HCT116 (cell line): ENCODE measurements at regions not wholly inside any gene's neighbourhood (a gene's known extent, or its start where the extent isn't known, plus 50 kb on each side); places are given as distances from the start of the nearest gene placed in this dataset.

ENCODE experiments used
- ATAC-seq: fragments of 200-7000 bp; cut with Tn5 transposase; 2 replicates; pipeline ENCODE4 v1.9.1; 2020; ENCODE audit warnings: mild to moderate bottlenecking, moderate library complexity
- BruUV-seq: library from RNA; stranded (reverse); fragments of 400-500 nt; replicated peaks from 2 replicates; lab custom pipeline; 2021; lab: Mats Ljungman, UMichigan
- CTCF ChIA-PET: fragments of 300-600 bp; sonication (Branson Sonifier 250); formaldehyde crosslinking; loops from one replicate; lab custom pipeline; 2021; ENCODE audit warnings: antibody characterized with exemption; lab: Charles Lee
- POLR2A ChIA-PET: fragments of 300-600, 350-600 bp; sonication (Branson Sonifier 250); formaldehyde crosslinking; loops from one replicate; lab custom pipeline; 2021; ENCODE audit warnings: antibody characterized with exemption; lab: Charles Lee
- RAD21 ChIA-PET, 2 experiments: fragments of 300-600 bp; sonication (Branson Sonifier 250); formaldehyde crosslinking; loops; one replicate each; lab custom pipeline; 2023; ENCODE audit warnings: low total read pairs in 2 of 2; ENCODE audit not compliant: uncharacterized antibody in 2 of 2, unreplicated experiment in 2 of 2, low non-redundant PET in 1 of 2; lab: Charles Lee
- DNase-seq: peaks from one replicate; pipeline ENCODE4 v3.0.0-alpha.2; 2010; ENCODE audit warnings: low read depth, low spot score
- H2AFZ ChIP-seq: fragments of 200-600 bp; shearing (Covaris generic), sonication (generic); 2 replicates; pipeline ENCODE4 v1.6.1; 2017; ENCODE audit warnings: low read depth, mixed run types, mixed read lengths, antibody characterized with exemption, low read length; ENCODE audit not compliant: poor library complexity, severe bottlenecking
- H3K27ac ChIP-seq: 2 replicates; pipeline ENCODE4 v1.5.1; 2012; ENCODE audit warnings: low read depth, low read length
- H3K27me3 ChIP-seq: fragments of 200-600 bp; sonication (generic); 2 replicates; pipeline ENCODE4 v1.6.1; 2016; ENCODE audit warnings: mixed run types, low read length, mixed read lengths; ENCODE audit not compliant: insufficient read depth
- H3K36me3 ChIP-seq, 2 experiments: fragments of 200-500 bp in 1 of 2; fragments of 200-600 bp in 1 of 2; sonication (Bioruptor generic) in 1 of 2; sonication (generic) in 1 of 2; 2 replicates each; pipeline versions ENCODE4 v1.5.1 to v1.6.1; 2014 to 2016; ENCODE audit warnings: low read length in 2 of 2, inconsistent platforms in 1 of 2, mixed read lengths in 1 of 2, mixed run types in 1 of 2; ENCODE audit not compliant: insufficient read depth in 2 of 2, control insufficient read depth in 1 of 2
- H3K4me1 ChIP-seq, 2 experiments: fragments of 200-600 bp in 1 of 2; sonication (generic) in 1 of 2; 2 replicates each; pipeline versions ENCODE4 v1.5.1 to v1.6.1; 2012 to 2017; ENCODE audit warnings: low read length in 2 of 2, inconsistent platforms in 1 of 2, mild to moderate bottlenecking in 1 of 2, mixed read lengths in 1 of 2, mixed run types in 1 of 2, moderate library complexity in 1 of 2; ENCODE audit not compliant: insufficient read depth in 2 of 2, control insufficient read depth in 1 of 2
- H3K4me2 ChIP-seq: fragments of 200-600 bp; sonication (generic); 2 replicates; pipeline ENCODE4 v1.6.1; 2017; ENCODE audit warnings: mixed run types, low read length, mixed read lengths
- H3K4me3 ChIP-seq, 2 experiments: fragments of 200-600 bp in 1 of 2; sonication (generic) in 1 of 2; replicated peaks in 1 of 2; 2 replicates each; pipeline ENCODE4 v1.5.1; 2011 to 2016; ENCODE audit warnings: low read length in 2 of 2, control low read depth in 1 of 2, low read depth in 1 of 2, mild to moderate bottlenecking in 1 of 2, mixed read lengths in 1 of 2, mixed run types in 1 of 2
- H3K79me2 ChIP-seq: fragments of 200-600 bp; sonication (generic); 2 replicates; pipeline ENCODE4 v1.6.1; 2017; ENCODE audit warnings: mild to moderate bottlenecking, mixed run types, low read length, moderate library complexity, mixed read lengths; ENCODE audit not compliant: insufficient read depth
- H3K9ac ChIP-seq: fragments of 200-600 bp; sonication (generic); 2 replicates; pipeline ENCODE4 v1.6.1; 2016; ENCODE audit warnings: low read length, mixed read lengths
- H3K9me2 ChIP-seq: fragments of 200-600 bp; sonication (generic), shearing (Covaris generic); 2 replicates; pipeline ENCODE4 v1.6.1; 2017; ENCODE audit warnings: mixed run types, mild to moderate bottlenecking, moderate library complexity; ENCODE audit not compliant: insufficient read depth
- H3K9me3 ChIP-seq, 2 experiments: fragments of 200-500 bp in 1 of 2; fragments of 200-600 bp in 1 of 2; sonication (Bioruptor generic) in 1 of 2; sonication (generic) in 1 of 2; 2 replicates each; pipeline ENCODE4 v1.6.1; 2014 to 2017; ENCODE audit warnings: low read length in 2 of 2, mixed read lengths in 2 of 2, inconsistent platforms in 1 of 2, low read depth in 1 of 2, mild to moderate bottlenecking in 1 of 2, mixed run types in 1 of 2, moderate library complexity in 1 of 2; ENCODE audit not compliant: control insufficient read depth in 1 of 2, insufficient read depth in 1 of 2
- H4K20me1 ChIP-seq: fragments of 200-600 bp; sonication (generic), shearing (Covaris generic); 2 replicates; pipeline ENCODE4 v1.6.1; 2017; ENCODE audit warnings: mixed run types, mild to moderate bottlenecking, moderate library complexity; ENCODE audit not compliant: insufficient read depth
- CBX3 ChIP-seq: IDR thresholded peaks from 2 replicates; pipeline ENCODE4 v1.6.1; 2012; ENCODE audit warnings: low read depth
- CEBPB ChIP-seq: IDR thresholded peaks from 2 replicates; pipeline ENCODE4 v1.6.1; 2012; ENCODE audit warnings: low read depth
- EGR1 ChIP-seq: IDR thresholded peaks from 2 replicates; pipeline ENCODE4 v1.6.1; 2012; ENCODE audit warnings: low read depth
- ELF1 ChIP-seq: IDR thresholded peaks from 2 replicates; pipeline ENCODE4 v1.6.1; 2012; ENCODE audit warnings: low read depth, borderline replicate concordance
- EZH2 ChIP-seq: fragments of 200-600 bp; sonication (generic); IDR thresholded peaks from 2 replicates; pipeline ENCODE4 v1.6.1; 2017; ENCODE audit warnings: antibody characterized with exemption, mixed run types
- EZH2phosphoT487 ChIP-seq: fragments of 200-600 bp; IDR thresholded peaks from 2 replicates; pipeline ENCODE4 v1.6.1; 2018; ENCODE audit warnings: antibody characterized with exemption, borderline replicate concordance
- FOSL1 ChIP-seq: IDR thresholded peaks from 2 replicates; pipeline ENCODE4 v1.6.1; 2012; ENCODE audit warnings: low read depth
- MAX ChIP-seq: IDR thresholded peaks from 2 replicates; pipeline ENCODE4 v1.6.1; 2012
- POLR2A ChIP-seq: IDR thresholded peaks from 2 replicates; pipeline ENCODE4 v1.7.0; 2011; ENCODE audit warnings: borderline replicate concordance; ENCODE audit not compliant: insufficient read depth, insufficient read length; ENCODE audit errors: extremely low read depth
- POLR2AphosphoS5 ChIP-seq: IDR thresholded peaks from 2 replicates; pipeline ENCODE4 v1.6.1; 2011; ENCODE audit warnings: mild to moderate bottlenecking, low read depth, low read length, moderate library complexity
- REST ChIP-seq: IDR thresholded peaks from 2 replicates; pipeline ENCODE4 v1.6.1; 2012; ENCODE audit warnings: low read depth
- SIN3A ChIP-seq: IDR thresholded peaks from 2 replicates; pipeline ENCODE4 v1.6.1; 2012; ENCODE audit warnings: low read depth
- SRF ChIP-seq: IDR thresholded peaks from 2 replicates; pipeline ENCODE4 v1.6.1; 2012; ENCODE audit warnings: low read depth
- TCF7L2 ChIP-seq: IDR thresholded peaks from 2 replicates; pipeline ENCODE4 v1.7.0; 2011; ENCODE audit warnings: borderline replicate concordance, inconsistent platforms; ENCODE audit not compliant: insufficient read depth, insufficient read length; ENCODE audit errors: extremely low read depth
- YY1 ChIP-seq: IDR thresholded peaks from 2 replicates; pipeline ENCODE4 v1.6.1; 2011; ENCODE audit warnings: low read length, low read depth, moderate library complexity, mild to moderate bottlenecking; ENCODE audit not compliant: insufficient replicate concordance; ENCODE audit errors: extremely low read depth
- ZBTB33 ChIP-seq: IDR thresholded peaks from 2 replicates; pipeline ENCODE4 v1.6.1; 2011; ENCODE audit warnings: mild to moderate bottlenecking, low read length, moderate library complexity; ENCODE audit not compliant: insufficient replicate concordance; ENCODE audit errors: extremely low read depth
- ZFX ChIP-seq: fragments of 450-650 bp; IDR thresholded peaks from 2 replicates; pipeline ENCODE4 v1.6.1; 2017
- ZNF274 ChIP-seq: fragments of 200-500 bp; sonication (Bioruptor generic); IDR thresholded peaks from 2 replicates; pipeline ENCODE4 v1.6.1; 2014; ENCODE audit warnings: mild to moderate bottlenecking, low read depth, low read length, inconsistent platforms
- intact Hi-C: fragments of 100-400 bp; cut with micrococcal nuclease; formaldehyde crosslinking; loops from 2 replicates; pipeline ENCODE4 v1.10.0; 2022
- TF ChIP-seq, protein P1 (sequence below), 3 experiments: fragments of 200-600 bp in 1 of 3; sonication (generic) in 1 of 3; IDR thresholded peaks in 2 of 3; conservative IDR thresholded peaks in 1 of 3; 2 replicates each; pipeline ENCODE4 v1.5.1; 2012 to 2017; ENCODE audit warnings: low read depth in 2 of 3, low read length in 2 of 3, antibody characterized with exemption in 1 of 3, borderline replicate concordance in 1 of 3, control low read depth in 1 of 3, mild to moderate bottlenecking in 1 of 3, mixed read lengths in 1 of 3, mixed run types in 1 of 3, moderate library complexity in 1 of 3; ENCODE audit not compliant: insufficient read depth in 1 of 3
- TF ChIP-seq, protein P2 (sequence below): IDR thresholded peaks from 2 replicates; pipeline ENCODE4 v1.6.1; 2012

DNA sequence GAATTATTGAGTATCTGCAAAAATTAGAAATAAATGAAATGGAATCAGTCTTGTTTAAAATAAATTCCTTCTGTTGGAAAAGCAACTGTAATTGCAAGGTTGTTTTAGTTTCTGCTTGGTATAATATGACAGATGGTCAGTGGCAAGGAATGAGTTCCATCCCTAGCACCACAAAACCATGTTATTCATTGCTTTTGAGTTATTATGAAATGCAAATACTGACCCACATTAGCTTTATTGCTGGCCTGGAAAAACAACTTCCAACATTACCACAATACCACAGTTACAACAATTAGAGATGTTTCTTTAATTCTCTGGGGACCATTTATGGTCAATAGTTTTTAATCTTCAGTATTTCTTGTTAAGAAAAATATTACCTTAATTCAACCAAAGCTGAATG is 194.4 kb downstream of the TMA16 start:
- RAD21 ChIA-PET: no interaction called here
- POLR2A ChIA-PET: no interaction called here
- peaks cover 3 to 9% of the 10 kb centered on the region in 2 experiments; a peak in 2 of 4 replicates for H3K4me1 ChIP-seq
- ATAC-seq: no peak
- H3K9me2 ChIP-seq: no peaks in the 10 kb centered on the region
- no peak overlapping the region for H3K4me2 ChIP-seq
- no TSS peak for BruUV-seq
- CTCF ChIA-PET: no interaction called here
- H3K79me2 ChIP-seq: no peaks in the 10 kb centered on the region
- H3K4me3 ChIP-seq: no peak overlapping the region
- no peaks in the 10 kb centered on the region for H3K27me3 ChIP-seq
- no peaks in the 10 kb centered on the region for H3K36me3 ChIP-seq
- H3K9me3 ChIP-seq: no peaks in the 10 kb centered on the region
- no peak overlapping the region for H2AFZ ChIP-seq
- H3K27ac ChIP-seq: no peak overlapping the region
- DNase-seq: no peak
- H3K9ac ChIP-seq: no peak overlapping the region
- intact Hi-C loops: loop anchor here (10.0 kb wide), 1 partner anchor 204 kb away; no protein-coding TSS in a partner anchor
- H4K20me1 ChIP-seq: no peaks in the 10 kb centered on the region
- TF ChIP-seq EZH2phosphoT487: no peak
- TF ChIP-seq EZH2: no peak
- no peak for TF ChIP-seq ZNF274
- TF ChIP-seq CEBPB: no peak
- no peak for TF ChIP-seq POLR2A
- no peak for TF ChIP-seq POLR2AphosphoS5
- TF ChIP-seq EGR1: no peak
- TF ChIP-seq, protein P1, sequence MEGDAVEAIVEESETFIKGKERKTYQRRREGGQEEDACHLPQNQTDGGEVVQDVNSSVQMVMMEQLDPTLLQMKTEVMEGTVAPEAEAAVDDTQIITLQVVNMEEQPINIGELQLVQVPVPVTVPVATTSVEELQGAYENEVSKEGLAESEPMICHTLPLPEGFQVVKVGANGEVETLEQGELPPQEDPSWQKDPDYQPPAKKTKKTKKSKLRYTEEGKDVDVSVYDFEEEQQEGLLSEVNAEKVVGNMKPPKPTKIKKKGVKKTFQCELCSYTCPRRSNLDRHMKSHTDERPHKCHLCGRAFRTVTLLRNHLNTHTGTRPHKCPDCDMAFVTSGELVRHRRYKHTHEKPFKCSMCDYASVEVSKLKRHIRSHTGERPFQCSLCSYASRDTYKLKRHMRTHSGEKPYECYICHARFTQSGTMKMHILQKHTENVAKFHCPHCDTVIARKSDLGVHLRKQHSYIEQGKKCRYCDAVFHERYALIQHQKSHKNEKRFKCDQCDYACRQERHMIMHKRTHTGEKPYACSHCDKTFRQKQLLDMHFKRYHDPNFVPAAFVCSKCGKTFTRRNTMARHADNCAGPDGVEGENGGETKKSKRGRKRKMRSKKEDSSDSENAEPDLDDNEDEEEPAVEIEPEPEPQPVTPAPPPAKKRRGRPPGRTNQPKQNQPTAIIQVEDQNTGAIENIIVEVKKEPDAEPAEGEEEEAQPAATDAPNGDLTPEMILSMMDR (IDR thresholded peaks at IDR 0.05 in 2 of 3, conservative IDR thresholded peaks at IDR 0.05 in 1 of 3; ENCODE audit: borderline replicate concordance in 1 of 3, insufficient read depth in 1 of 3, low read depth in 2 of 3, low read length in 2 of 3): no peak
- no peak for TF ChIP-seq TCF7L2
- TF ChIP-seq, protein P2, sequence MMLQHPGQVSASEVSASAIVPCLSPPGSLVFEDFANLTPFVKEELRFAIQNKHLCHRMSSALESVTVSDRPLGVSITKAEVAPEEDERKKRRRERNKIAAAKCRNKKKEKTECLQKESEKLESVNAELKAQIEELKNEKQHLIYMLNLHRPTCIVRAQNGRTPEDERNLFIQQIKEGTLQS: no peak
- TF ChIP-seq ELF1: no peak
- TF ChIP-seq REST: no peak
- TF ChIP-seq ZBTB33: no peak
- no peak for TF ChIP-seq MAX
- TF ChIP-seq YY1: no peak
- no peak for TF ChIP-seq ZFX
- no peak for TF ChIP-seq FOSL1
- TF ChIP-seq SIN3A: no peak
- no peak for TF ChIP-seq CBX3
- TF ChIP-seq SRF: no peak
